Hepatocyte (in vitro differentiated cells): ENCODE measurements at regions not wholly inside any gene's neighbourhood (a gene's known extent, or its start where the extent isn't known, plus 50 kb on each side); places are given as distances from the start of the nearest gene placed in this dataset.

Experiments used
- EZH2 ChIP-seq: fragments of 200-600 bp; sonication (generic); IDR thresholded peaks from 2 replicates; pipeline ENCODE4 v1.6.1; 2016; ENCODE audit warnings: antibody characterized with exemption, mild to moderate bottlenecking, borderline replicate concordance
- TF ChIP-seq, protein P1 (sequence below): fragments of 200-600 bp; sonication (generic); IDR thresholded peaks from 2 replicates; pipeline ENCODE4 v1.5.1; 2016; ENCODE audit warnings: antibody characterized with exemption, mild to moderate bottlenecking; ENCODE audit not compliant: poor library complexity

DNA sequence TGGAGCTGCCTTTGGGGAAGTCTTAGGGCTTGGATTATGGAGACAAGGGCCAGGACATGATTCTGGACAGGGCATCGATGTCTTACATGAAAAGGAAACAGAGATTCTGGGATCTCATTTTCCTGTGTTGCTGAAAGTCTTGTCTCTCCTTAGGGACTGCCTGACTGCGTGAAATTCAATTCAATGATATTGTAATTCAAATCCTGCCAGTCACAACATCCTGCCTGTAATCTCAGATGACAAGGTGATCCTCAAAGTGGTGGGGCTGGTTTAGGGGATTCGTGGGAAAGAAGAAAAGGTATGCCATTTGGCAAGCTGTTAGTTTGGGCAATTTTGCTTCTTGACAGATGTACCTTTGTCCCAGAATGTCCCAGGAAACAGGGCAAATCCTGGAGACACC, 129.1 kb downstream of the KBTBD8 start:
- TF ChIP-seq, protein P1, sequence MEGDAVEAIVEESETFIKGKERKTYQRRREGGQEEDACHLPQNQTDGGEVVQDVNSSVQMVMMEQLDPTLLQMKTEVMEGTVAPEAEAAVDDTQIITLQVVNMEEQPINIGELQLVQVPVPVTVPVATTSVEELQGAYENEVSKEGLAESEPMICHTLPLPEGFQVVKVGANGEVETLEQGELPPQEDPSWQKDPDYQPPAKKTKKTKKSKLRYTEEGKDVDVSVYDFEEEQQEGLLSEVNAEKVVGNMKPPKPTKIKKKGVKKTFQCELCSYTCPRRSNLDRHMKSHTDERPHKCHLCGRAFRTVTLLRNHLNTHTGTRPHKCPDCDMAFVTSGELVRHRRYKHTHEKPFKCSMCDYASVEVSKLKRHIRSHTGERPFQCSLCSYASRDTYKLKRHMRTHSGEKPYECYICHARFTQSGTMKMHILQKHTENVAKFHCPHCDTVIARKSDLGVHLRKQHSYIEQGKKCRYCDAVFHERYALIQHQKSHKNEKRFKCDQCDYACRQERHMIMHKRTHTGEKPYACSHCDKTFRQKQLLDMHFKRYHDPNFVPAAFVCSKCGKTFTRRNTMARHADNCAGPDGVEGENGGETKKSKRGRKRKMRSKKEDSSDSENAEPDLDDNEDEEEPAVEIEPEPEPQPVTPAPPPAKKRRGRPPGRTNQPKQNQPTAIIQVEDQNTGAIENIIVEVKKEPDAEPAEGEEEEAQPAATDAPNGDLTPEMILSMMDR: no peak
- TF ChIP-seq EZH2: no peak
